A549 (cell line): ENCODE measurements at regions not wholly inside any gene's neighbourhood (a gene's known extent, or its start where the extent isn't known, plus 50 kb on each side); places are given as distances from the start of the nearest gene placed in this dataset.

Source experiments
- ATAC-seq, 2 experiments: fragments of 200-7000 bp in 1 of 2; fragments of >200 bp in 1 of 2; cut with Nextera tagmentation in 1 of 2; cut with Tn5 transposase in 1 of 2; 3 replicates each; pipeline versions ENCODE4 v1.8.0 to v1.9.1; 2018 to 2020; ENCODE audit warnings: mild to moderate bottlenecking in 1 of 2, moderate library complexity in 1 of 2
- CTCF ChIA-PET: fragments of 300-600 bp; sonication (Branson Sonifier 250); formaldehyde crosslinking; extraction: SDS; loops from one replicate; lab custom pipeline; 2021; ENCODE audit warnings: antibody characterized with exemption, inconsistent platforms; lab: Yijun Ruan, JAX
- POLR2A ChIA-PET: fragments of 350-600 bp; formaldehyde crosslinking; extraction: SDS; loops from one replicate; lab custom pipeline; 2021; ENCODE audit warnings: antibody characterized with exemption, inconsistent platforms; lab: Yijun Ruan, JAX
- DNase-seq, 2 experiments: peaks; one replicate each; pipeline versions ENCODE4 v3.0.0 to v3.0.0-alpha.2; 2011 to 2016; ENCODE audit warnings: low read depth in 1 of 2, low spot score in 1 of 2
- FAIRE-seq: peaks from 2 replicates; lab custom pipeline; 2011; peaks lifted over from hg19 to GRCh38; lab: Jason Lieb, UNC
- H3K27ac ChIP-seq, 2 experiments: fragments of >200 bp; sonication (Bioruptor Twin); formaldehyde crosslinking; 3 replicates each; pipeline ENCODE4 v1.5.1; 2016 to 2017
- H3K4me1 ChIP-seq: fragments of >200 bp; sonication (Bioruptor Twin); formaldehyde crosslinking; 3 replicates; pipeline ENCODE4 v1.6.1; 2016
- H3K4me2 ChIP-seq: fragments of >200 bp; sonication (Bioruptor Twin); formaldehyde crosslinking; 3 replicates; pipeline ENCODE4 v1.6.1; 2016
- H3K4me3 ChIP-seq: fragments of >200 bp; sonication (Bioruptor Twin); formaldehyde crosslinking; 3 replicates; pipeline ENCODE4 v1.5.1; 2016
- H3K9me3 ChIP-seq: fragments of >200 bp; sonication (Bioruptor Twin); formaldehyde crosslinking; 3 replicates; pipeline ENCODE4 v1.6.1; 2016
- BCL3 ChIP-seq: fragments of >200 bp; sonication (Bioruptor Twin); formaldehyde crosslinking; IDR thresholded peaks from 3 replicates; pipeline ENCODE4 v1.6.1; 2016
- CEBPB ChIP-seq, 2 experiments: fragments of >200 bp in 1 of 2; sonication (Bioruptor Twin) in 1 of 2; formaldehyde crosslinking in 1 of 2; IDR thresholded peaks; 2 replicates each; pipeline ENCODE4 v1.6.1; 2012 to 2016
- CTCF ChIP-seq: fragments of >200 bp; sonication (Bioruptor Twin); formaldehyde crosslinking; IDR thresholded peaks from 3 replicates; pipeline ENCODE4 v1.5.1; 2016
- E2F6 ChIP-seq: IDR thresholded peaks from 2 replicates; pipeline ENCODE4 v1.6.1; 2012; ENCODE audit warnings: low read depth, borderline replicate concordance
- EP300 ChIP-seq, 2 experiments: fragments of >200 bp; sonication (Bioruptor Twin); formaldehyde crosslinking; IDR thresholded peaks; 2 replicates in 1 of 2; 3 replicates in 1 of 2; pipeline ENCODE4 v1.6.1; 2016 to 2017
- GATA3 ChIP-seq: IDR thresholded peaks from 2 replicates; pipeline ENCODE4 v1.6.1; 2012; ENCODE audit warnings: borderline replicate concordance
- HDAC2 ChIP-seq: fragments of 200-600 bp; sonication (generic); IDR thresholded peaks from 2 replicates; pipeline ENCODE4 v1.6.1; 2016
- HMGXB4 ChIP-seq: fragments of 250-450 bp; sonication (Bioruptor Pico); IDR thresholded peaks from 2 replicates; pipeline ENCODE4 v1.5.0; 2021; ENCODE audit warnings: mild to moderate bottlenecking, moderate library complexity, borderline replicate concordance
- HOXB5 ChIP-seq: fragments of 250-450 bp; sonication (Bioruptor Pico); IDR thresholded peaks from 2 replicates; pipeline ENCODE4 v1.5.0; 2020; ENCODE audit warnings: mild to moderate bottlenecking, moderate library complexity
- JUNB ChIP-seq: fragments of >200 bp; sonication (Bioruptor Twin); formaldehyde crosslinking; IDR thresholded peaks from 2 replicates; pipeline ENCODE4 v1.6.1; 2016
- MAFK ChIP-seq: fragments of 450-650 bp; IDR thresholded peaks from 2 replicates; pipeline ENCODE4 v1.6.1; 2014; ENCODE audit not compliant: partially characterized antibody
- MYC ChIP-seq: IDR thresholded peaks from 2 replicates; pipeline ENCODE4 v1.6.1; 2012; ENCODE audit warnings: mild to moderate bottlenecking, inconsistent platforms, low read length, improper control_type of control experiment, borderline replicate concordance
- PHF8 ChIP-seq: fragments of 200-600 bp; sonication (generic); IDR thresholded peaks from 2 replicates; pipeline ENCODE4 v1.6.1; 2016; ENCODE audit warnings: low read depth, mild to moderate bottlenecking, antibody characterized with exemption, moderate library complexity, borderline replicate concordance
- POLR2AphosphoS2 ChIP-seq: conservative IDR thresholded peaks from 2 replicates; pipeline ENCODE4 v1.6.1; 2012; ENCODE audit warnings: low read length, improper control_type of control experiment, inconsistent platforms
- SMC3 ChIP-seq: fragments of >200 bp; sonication (Bioruptor Twin); formaldehyde crosslinking; IDR thresholded peaks from 3 replicates; pipeline ENCODE4 v1.6.1; 2018; ENCODE audit warnings: inconsistent platforms
- SREBF2 ChIP-seq: fragments of 450-650 bp; IDR thresholded peaks from 2 replicates; pipeline ENCODE4 v1.6.1; 2014; ENCODE audit warnings: mild to moderate bottlenecking, moderate library complexity
- USF2 ChIP-seq: fragments of 450-650 bp; IDR thresholded peaks from 2 replicates; pipeline ENCODE4 v1.6.1; 2014; ENCODE audit warnings: antibody characterized with exemption
- ZNF302 ChIP-seq: fragments of 250-450 bp; sonication (Bioruptor Pico); IDR thresholded peaks from 2 replicates; pipeline ENCODE4 v1.9.0; 2021; ENCODE audit warnings: inconsistent platforms, mild to moderate bottlenecking, moderate library complexity
- WGBS: methylation state at CpG from one replicate; pipeline ENCODE4 v1.1.6; 2017; ENCODE audit errors: missing lambda C conversion rate; 5-methylcytosine and 5-hydroxymethylcytosine counted together

- ATAC-seq (no peak), FAIRE-seq (no peak), DNase-seq (no peak)
- Histone ChIP-seq H3K4me2 (no peak overlapping the region), H3K4me1 (no peaks in the 10 kb centered on the region), H3K4me3 (no peak overlapping the region), H3K27ac (no peak overlapping the region), H3K9me3 (no peaks in the 10 kb centered on the region)
- TF ChIP-seq CEBPB (IDR thresholded peaks at IDR 0.05) (no peak), SREBF2 (no peak), MYC (no peak), EP300 (IDR thresholded peaks at IDR 0.05) (no peak), JUNB (no peak), HMGXB4 (no peak), ZNF302 (CRISPR knock-in tag) (no peak), CTCF (no peak), HOXB5 (CRISPR knock-in tag) (no peak), BCL3 (no peak), GATA3 (no peak), SMC3 (no peak)
- CTCF ChIA-PET, result interaction anchor here (0.9 kb wide), 1 partner anchor 16 kb away, joined by 3 read pairs; no protein-coding TSS in a partner anchor
- 2% methylated on average over 4 of the region's 4 CpGs for WGBS
- POLR2A ChIA-PET, result no interaction called here
Measured at GRCh38 chr1:38268226-38268625, 221.6 kb upstream of the POU3F1 start.

GRCh38 chr1:38267037-38268036, 220.7 kb upstream of the POU3F1 start:
- ATAC-seq (no peak), FAIRE-seq (no peak), DNase-seq (no peak)
- H3K9me3 ChIP-seq, result no peaks in the 10 kb centered on the region
- H3K4me3 ChIP-seq, result no peak overlapping the region
- no peak overlapping the region for H3K4me2 ChIP-seq
- POLR2A ChIA-PET, result no interaction called here
- H3K27ac ChIP-seq, result no peak overlapping the region
- WGBS, result 4% methylated on average over 4 of the region's 7 CpGs
- TF ChIP-seq MAFK, result peak; percentile 48
- TF ChIP-seq USF2, result no peak
- no peak for TF ChIP-seq PHF8
- CTCF ChIA-PET, result no interaction called here
- H3K4me1 ChIP-seq, result no peaks in the 10 kb centered on the region

GRCh38 chr1:38266197-38266520, 219.6 kb upstream of the POU3F1 start:
- no peaks in the 10 kb centered on the region for H3K9me3 ChIP-seq
- no peak overlapping the region for H3K4me2 ChIP-seq
- H3K27ac ChIP-seq, result no peak overlapping the region
- 62% methylated on average over 5 of the region's 5 CpGs for WGBS
- ATAC-seq, result no peak
- H3K4me3 ChIP-seq, result no peak overlapping the region
- FAIRE-seq, result no peak
- POLR2A ChIA-PET, result no interaction called here
- no peaks in the 10 kb centered on the region for H3K4me1 ChIP-seq
- TF ChIP-seq HDAC2 (no peak), HMGXB4 (no peak), CEBPB (IDR thresholded peaks at IDR 0.05) (no peak), MAFK (no peak), E2F6 (no peak), POLR2AphosphoS2 (no peak)
- CTCF ChIA-PET, result no interaction called here
- no peak for DNase-seq
